OCI-M1 (cell line): ENCODE measurements at regions not wholly inside any gene's neighbourhood (a gene's known extent, or its start where the extent isn't known, plus 50 kb on each side); places are given as distances from the start of the nearest gene placed in this dataset.
A peak's percentile ranks its signal among the peaks of the same experiment; 100 is the strongest.
"Not testable (repeated sequence)": the region's sequence is repeated elsewhere in the genome, so short reads cannot be mapped to it uniquely, and the experiment has no call there.

Experiments
- DNase-seq: peaks from one replicate; lab custom pipeline; 2025; lab: John Stamatoyannopoulos, UW

GRCh38 chrX:80508083-80508482 lies 87.8 kb downstream of the TENT5D start:
- not testable (repeated sequence) for DNase-seq

DNA sequence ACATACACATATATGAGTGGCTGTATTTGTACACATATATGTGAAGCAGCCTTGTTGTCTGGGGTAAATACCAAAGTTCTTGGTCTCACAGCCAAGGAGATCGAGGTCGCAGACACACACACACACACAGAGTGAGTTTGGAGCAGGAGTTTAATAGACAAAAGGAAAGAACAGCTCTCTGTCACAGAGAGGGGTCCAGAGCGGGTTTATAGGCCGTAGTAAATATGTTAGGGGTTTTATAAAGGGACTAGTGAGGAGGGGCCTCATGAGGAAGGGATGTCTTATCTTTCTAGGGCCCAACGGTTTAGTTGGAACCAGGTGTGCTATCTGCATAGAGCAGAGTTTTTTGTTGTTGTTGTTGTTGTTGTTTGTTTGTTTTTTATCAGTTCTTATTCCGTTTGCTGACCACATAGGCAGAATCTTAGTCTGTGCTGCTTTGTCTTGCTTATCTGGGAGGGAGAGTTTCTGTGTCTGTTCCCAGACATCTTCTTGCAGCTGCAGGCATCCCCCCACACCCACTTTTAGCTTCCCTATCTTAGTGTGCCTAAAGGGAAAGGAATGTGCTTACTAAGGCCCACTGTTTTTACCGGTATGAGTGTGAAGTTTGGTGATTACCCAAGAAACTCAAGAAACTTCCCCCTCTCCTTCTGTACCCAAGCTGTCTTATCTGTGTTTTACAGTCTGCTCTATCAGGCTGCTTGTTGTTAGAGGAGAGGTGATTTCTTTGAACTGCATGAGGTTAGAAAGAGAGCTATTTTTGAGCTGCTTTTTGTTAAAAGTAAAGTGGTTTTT lies 91.9 kb downstream of the TENT5D start:
- DNase-seq: peak; percentile 92

DNA sequence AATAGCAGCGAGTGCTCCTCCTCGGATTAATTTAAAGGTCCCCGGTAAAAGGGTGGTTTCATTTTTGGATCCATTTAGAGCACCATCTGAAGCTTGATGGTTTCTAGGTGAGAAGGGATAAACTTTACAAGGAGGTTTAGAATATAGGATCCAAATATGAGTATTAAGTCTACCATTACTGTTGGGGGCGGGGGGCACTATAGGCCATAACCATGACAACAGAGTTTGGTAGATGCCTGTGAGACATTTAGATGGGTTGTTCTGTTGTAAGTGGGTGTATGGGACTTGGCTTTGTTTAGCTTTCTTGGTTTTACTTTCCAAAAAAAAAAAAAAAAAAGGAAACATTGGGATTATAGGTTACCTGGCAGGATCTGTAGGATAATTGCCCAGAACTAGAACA lies 92.7 kb downstream of the TENT5D start:
- no peak for DNase-seq

GRCh38 chrX:80513625-80514024 lies 93.4 kb downstream of the TENT5D start:
- peak; percentile 55 for DNase-seq

- no peak for DNase-seq
Measured at GRCh38 chrX:80537096-80537495, 116.8 kb downstream of the TENT5D start.

GRCh38 chrX:80550722-80551121 lies 130.5 kb downstream of the TENT5D start:
- DNase-seq: peak; percentile 78

GRCh38 chrX:80556148-80556547 lies 135.9 kb downstream of the TENT5D start:
- no peak for DNase-seq

- no peak for DNase-seq
Measured at GRCh38 chrX:80572636-80573035, 152.4 kb downstream of the TENT5D start.

DNA sequence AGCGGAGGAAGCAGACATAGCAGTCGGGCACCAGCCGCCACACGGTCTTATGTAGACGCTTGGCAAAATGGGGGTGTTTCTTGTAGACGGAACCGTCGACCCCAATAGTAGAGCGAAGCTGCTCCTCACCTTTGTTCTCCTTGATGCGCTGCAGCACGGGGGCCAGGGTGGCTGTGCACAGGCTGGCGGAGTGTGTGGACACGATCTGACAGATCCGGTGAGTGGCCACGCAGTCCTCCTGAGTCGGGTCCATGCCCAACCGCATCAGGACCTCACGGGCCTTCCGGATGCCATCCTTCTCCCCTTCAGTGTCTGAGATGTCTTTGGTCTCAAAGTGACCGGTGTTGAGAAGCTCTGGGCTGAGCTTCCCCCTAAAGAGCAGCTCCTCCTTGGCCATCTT lies 153.0 kb downstream of the TENT5D start:
- DNase-seq: no peak

DNA sequence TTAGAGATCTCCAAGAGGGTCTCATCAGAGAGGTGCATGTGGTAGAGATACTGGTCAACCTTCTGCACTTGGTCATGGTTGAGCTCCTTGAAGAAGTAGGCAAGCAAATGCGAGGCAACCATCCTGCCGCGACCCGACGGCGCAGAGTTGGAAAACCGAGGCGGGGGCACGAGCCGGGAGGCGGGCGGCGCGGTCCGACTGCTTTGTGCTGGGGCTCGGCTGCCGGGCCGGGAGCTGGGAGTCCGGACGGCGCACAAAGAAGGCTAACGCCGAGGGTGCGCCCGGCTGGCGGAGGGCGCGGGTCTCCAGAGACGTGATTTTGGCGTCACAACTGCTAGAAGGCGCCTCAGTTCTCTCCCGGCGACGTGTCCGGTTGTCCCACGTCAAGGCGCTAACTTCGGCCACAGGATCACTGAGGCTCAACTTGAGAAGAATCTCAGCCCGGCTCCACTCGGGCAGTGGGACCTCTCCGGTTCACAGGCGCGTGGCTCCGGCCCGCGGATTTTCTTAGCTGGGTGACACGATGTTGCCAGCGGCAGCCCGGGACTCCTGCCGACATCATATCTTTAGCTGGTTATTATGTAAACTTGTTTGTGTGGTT lies 154.3 kb downstream of the TENT5D start:
- not testable (repeated sequence) for DNase-seq

DNA sequence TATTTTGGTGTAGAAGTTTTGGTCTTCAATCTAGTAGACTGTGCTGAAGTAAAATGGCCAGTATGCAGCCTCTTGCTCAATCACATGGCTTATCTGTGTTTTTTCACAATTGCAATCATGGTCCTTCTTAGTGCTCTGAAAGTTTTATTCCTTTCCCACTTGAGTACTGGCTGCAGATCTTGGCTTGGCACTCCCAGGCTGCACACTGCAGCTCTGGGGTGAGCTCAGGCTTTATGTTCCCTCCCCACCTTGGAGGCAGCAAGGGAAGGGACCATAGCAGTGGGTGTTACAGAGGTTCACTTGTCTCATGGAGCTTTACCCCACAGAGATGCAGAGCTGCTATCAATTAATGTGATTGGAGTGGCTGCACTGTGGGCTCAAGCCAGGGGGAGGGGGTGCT lies 156.0 kb downstream of the TENT5D start:
- peak; percentile 6 for DNase-seq

DNA sequence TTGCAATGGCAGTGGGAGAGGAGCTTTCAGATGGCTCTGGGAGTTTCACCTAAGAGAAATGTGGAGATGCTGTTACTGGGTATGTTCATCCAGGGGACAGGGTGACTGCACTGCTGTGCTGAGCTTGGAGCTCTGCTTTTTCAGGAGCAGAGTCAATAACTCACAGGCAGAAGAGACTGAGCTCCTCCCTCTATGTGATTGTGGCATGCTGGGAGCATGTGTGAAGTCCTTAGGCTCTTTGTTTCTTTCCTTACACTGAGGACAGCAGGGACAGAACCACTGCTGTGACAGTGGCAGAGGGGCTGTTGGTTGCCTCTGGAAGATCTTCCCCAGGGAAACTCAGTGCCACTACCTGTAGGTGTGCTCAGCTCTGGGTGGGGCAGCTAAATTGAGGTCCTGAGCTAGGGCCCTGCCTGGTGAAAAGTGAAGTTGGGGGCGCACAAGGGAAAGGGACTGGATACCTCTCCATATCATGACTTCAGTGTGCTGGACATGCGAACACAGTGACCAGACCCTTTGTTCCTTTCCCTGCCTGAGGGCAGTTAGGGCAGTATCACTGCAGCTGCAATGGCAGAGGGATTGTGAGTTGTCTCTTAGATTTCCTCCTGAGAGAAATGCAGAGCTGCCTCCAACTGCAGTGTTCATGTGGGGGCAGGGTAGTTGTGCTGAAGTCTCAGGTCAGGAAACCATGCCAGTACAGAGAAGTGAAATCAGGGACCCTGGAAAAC lies 156.7 kb downstream of the TENT5D start:
- peak; percentile 5 for DNase-seq

- peak; percentile 81 for DNase-seq
Measured at GRCh38 chrX:80578517-80579105, 158.4 kb downstream of the TENT5D start.

GRCh38 chrX:80590992-80591391 lies 170.7 kb downstream of the TENT5D start:
- not testable (repeated sequence) for DNase-seq

DNA sequence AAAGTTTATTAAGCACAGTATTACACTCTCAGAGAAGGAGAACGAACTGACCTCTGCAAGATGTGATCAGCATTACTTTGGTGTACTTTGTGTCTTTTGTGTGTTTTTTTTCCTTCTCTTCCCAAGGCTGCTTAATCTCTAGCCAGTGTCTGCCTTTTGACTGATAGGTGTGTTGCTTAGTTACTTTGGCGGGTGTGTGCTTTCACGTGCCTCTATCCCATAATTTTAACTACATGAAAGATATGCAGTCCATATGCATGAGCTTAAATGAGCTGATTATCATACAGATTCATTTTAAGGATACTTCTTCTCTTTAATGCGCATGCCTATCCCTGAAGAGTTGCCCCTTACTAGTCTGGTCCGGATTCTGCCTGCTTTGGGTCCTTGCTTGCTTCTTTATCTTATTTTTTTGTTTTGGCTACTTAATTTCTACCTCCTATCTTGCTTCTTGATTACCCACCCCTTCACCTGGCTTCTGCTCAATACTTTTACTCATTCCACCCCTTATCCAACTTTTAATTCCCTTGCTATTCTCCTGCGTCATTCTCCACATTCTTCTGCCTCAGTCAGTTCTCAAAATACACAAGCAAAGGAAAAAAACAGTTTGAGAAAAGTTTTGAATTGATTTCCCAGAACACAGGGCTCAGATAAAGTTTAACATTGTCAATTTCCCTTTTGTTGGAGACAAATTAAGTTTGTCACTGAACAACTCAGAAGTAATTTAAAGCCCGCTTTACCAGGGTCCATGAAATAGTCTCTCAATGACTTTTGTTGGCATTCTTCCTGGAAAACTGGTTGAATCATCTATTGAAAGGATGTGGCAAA lies 182.0 kb downstream of the TENT5D start:
- no peak for DNase-seq
